Neural crest cell (in vitro differentiated cells): ENCODE measurements at regions not wholly inside any gene's neighbourhood (a gene's known extent, or its start where the extent isn't known, plus 50 kb on each side); places are given as distances from the start of the nearest gene placed in this dataset.

ENCODE experiments used
- DNase-seq: peaks from one replicate; pipeline ENCODE4 v3.0.0; 2021; ENCODE audit warnings: low read depth, mixed read lengths, low spot score
- H3K27ac Mint-ChIP-seq: one replicate; pipeline ENCODE4 v1.8.0; 2021; ENCODE audit warnings: mild to moderate bottlenecking, mixed read lengths; ENCODE audit not compliant: unreplicated experiment
- H3K27me3 Mint-ChIP-seq: 2 replicates; pipeline ENCODE4 v1.8.0; 2021; ENCODE audit warnings: low read depth, mild to moderate bottlenecking, mixed read lengths
- H3K36me3 Mint-ChIP-seq: 2 replicates; pipeline ENCODE4 v1.8.0; 2021; ENCODE audit warnings: low read depth, mild to moderate bottlenecking, mixed read lengths
- H3K4me1 Mint-ChIP-seq: 2 replicates; pipeline ENCODE4 v1.8.0; 2021; ENCODE audit warnings: mixed read lengths
- H3K4me3 Mint-ChIP-seq: one replicate; pipeline ENCODE4 v1.8.0; 2021; ENCODE audit warnings: mild to moderate bottlenecking, mixed read lengths
- H3K9me3 Mint-ChIP-seq: 2 replicates; pipeline ENCODE4 v1.8.0; 2021; ENCODE audit warnings: mixed read lengths
- CTCF ChIP-seq: fragments of 200-600 bp; sonication (generic); conservative IDR thresholded peaks from 2 replicates; pipeline ENCODE4 v1.5.0; 2021; ENCODE audit warnings: antibody characterized with exemption, mild to moderate bottlenecking

- Mint-ChIP-seq H3K4me3 (no peak overlapping the region), H3K9me3 (no peaks in the 10 kb centered on the region), H3K27ac (peak overlapping the region; percentile 39), H3K27me3 (no peaks in the 10 kb centered on the region), H3K36me3 (no peaks in the 10 kb centered on the region), H3K4me1 (peaks cover 10% of the 10 kb centered on the region)
- no peak for TF ChIP-seq CTCF
- no peak for DNase-seq
These were observed 1193.7 kb upstream of the CDH18 start for GRCh38 chr5:21181609-21182125.

- Mint-ChIP-seq H3K27ac (no peak overlapping the region), H3K36me3 (no peaks in the 10 kb centered on the region), H3K4me3 (no peak overlapping the region), H3K9me3 (no peaks in the 10 kb centered on the region), H3K4me1 (no peaks in the 10 kb centered on the region), H3K27me3 (no peaks in the 10 kb centered on the region)
- TF ChIP-seq CTCF: no peak
- DNase-seq: no peak
These were observed 1185.5 kb upstream of the CDH18 start for GRCh38 chr5:21173526-21173925.

- H3K36me3 Mint-ChIP-seq: no peaks in the 10 kb centered on the region
- no peak overlapping the region for H3K27ac Mint-ChIP-seq
- no peaks in the 10 kb centered on the region for H3K4me1 Mint-ChIP-seq
These were observed 1185.0 kb upstream of the CDH18 start for GRCh38 chr5:21173036-21173435.

GRCh38 chr5:21171038-21171437 lies 1183.0 kb upstream of the CDH18 start:
- H3K9me3 Mint-ChIP-seq: no peaks in the 10 kb centered on the region

More at GRCh38 chr5:21173036-21173435, 1185.0 kb upstream of the CDH18 start:
- H3K9me3 Mint-ChIP-seq: no peaks in the 10 kb centered on the region
- DNase-seq: no peak
- no peak overlapping the region for H3K4me3 Mint-ChIP-seq
- no peaks in the 10 kb centered on the region for H3K27me3 Mint-ChIP-seq
- TF ChIP-seq CTCF: no peak

GRCh38 chr5:21168557-21168956 lies 1180.6 kb upstream of the CDH18 start:
- no peak for TF ChIP-seq CTCF
- no peaks in the 10 kb centered on the region for H3K4me1 Mint-ChIP-seq
- no peaks in the 10 kb centered on the region for H3K36me3 Mint-ChIP-seq
- H3K27me3 Mint-ChIP-seq: no peaks in the 10 kb centered on the region
- no peaks in the 10 kb centered on the region for H3K9me3 Mint-ChIP-seq
- DNase-seq: no peak
- no peak overlapping the region for H3K4me3 Mint-ChIP-seq
- H3K27ac Mint-ChIP-seq: no peak overlapping the region

More at GRCh38 chr5:21171038-21171437, 1183.0 kb upstream of the CDH18 start:
- Mint-ChIP-seq H3K4me1 (no peaks in the 10 kb centered on the region), H3K27me3 (no peaks in the 10 kb centered on the region), H3K36me3 (no peaks in the 10 kb centered on the region), H3K4me3 (no peak overlapping the region), H3K27ac (no peak overlapping the region)
- no peak for TF ChIP-seq CTCF
- no peak for DNase-seq

GRCh38 chr5:21165344-21165743 lies 1177.3 kb upstream of the CDH18 start:
- no peak overlapping the region for H3K4me3 Mint-ChIP-seq
- no peak for TF ChIP-seq CTCF
- no peak overlapping the region for H3K27ac Mint-ChIP-seq
- H3K4me1 Mint-ChIP-seq: no peaks in the 10 kb centered on the region
- no peak for DNase-seq
- H3K36me3 Mint-ChIP-seq: no peaks in the 10 kb centered on the region
- H3K27me3 Mint-ChIP-seq: no peaks in the 10 kb centered on the region
- peaks cover 4% of the 10 kb centered on the region for H3K9me3 Mint-ChIP-seq
